ENCODE measurements at regions not wholly inside any gene's neighbourhood (a gene's known extent, or its start where the extent isn't known, plus 50 kb on each side); places are given as distances from the start of the nearest gene placed in this dataset.

DNA sequence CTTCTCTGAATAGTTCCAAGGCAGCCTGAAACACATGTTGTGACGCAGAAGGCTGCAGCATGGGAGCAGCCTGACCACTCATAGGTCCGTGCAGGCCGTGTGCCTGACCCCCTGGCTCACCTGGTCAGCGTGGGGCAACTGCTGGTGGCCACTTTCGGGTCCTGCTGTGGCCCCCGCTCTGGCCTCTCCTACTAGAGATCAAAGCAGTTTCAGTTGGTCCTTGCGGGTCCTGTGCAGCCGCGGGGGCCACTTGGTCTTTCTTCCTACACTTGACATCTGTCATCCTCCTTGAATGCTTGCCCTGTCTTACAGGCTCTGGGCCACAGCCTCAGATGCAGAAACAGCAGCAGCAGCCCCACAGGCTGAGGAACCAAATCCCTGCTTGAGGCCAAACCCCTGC is 320.8 kb upstream of the ZNF32 start:
- TF ChIP-seq SP1 (IDR thresholded peaks at IDR 0.05; ENCODE audit: low read depth) (no peak), EZH2phosphoT487 (IDR thresholded peaks at IDR 0.05; ENCODE audit: borderline replicate concordance) (no peak), SIN3A (IDR thresholded peaks at IDR 0.05; ENCODE audit: low read depth) (no peak), POLR2AphosphoS5 (IDR thresholded peaks at IDR 0.05; ENCODE audit: low read depth, low read length) (no peak), ZNF274 (IDR thresholded peaks at IDR 0.05; ENCODE audit: low read depth, low read length) (no peak), POLR2A (IDR thresholded peaks at IDR 0.05; ENCODE audit: borderline replicate concordance, extremely low read depth, insufficient read depth, insufficient read length) (no peak), CEBPB (IDR thresholded peaks at IDR 0.05; ENCODE audit: low read depth) (no peak)
- TF ChIP-seq, protein P1, sequence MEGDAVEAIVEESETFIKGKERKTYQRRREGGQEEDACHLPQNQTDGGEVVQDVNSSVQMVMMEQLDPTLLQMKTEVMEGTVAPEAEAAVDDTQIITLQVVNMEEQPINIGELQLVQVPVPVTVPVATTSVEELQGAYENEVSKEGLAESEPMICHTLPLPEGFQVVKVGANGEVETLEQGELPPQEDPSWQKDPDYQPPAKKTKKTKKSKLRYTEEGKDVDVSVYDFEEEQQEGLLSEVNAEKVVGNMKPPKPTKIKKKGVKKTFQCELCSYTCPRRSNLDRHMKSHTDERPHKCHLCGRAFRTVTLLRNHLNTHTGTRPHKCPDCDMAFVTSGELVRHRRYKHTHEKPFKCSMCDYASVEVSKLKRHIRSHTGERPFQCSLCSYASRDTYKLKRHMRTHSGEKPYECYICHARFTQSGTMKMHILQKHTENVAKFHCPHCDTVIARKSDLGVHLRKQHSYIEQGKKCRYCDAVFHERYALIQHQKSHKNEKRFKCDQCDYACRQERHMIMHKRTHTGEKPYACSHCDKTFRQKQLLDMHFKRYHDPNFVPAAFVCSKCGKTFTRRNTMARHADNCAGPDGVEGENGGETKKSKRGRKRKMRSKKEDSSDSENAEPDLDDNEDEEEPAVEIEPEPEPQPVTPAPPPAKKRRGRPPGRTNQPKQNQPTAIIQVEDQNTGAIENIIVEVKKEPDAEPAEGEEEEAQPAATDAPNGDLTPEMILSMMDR (IDR thresholded peaks at IDR 0.05 in 2 of 3, conservative IDR thresholded peaks at IDR 0.05 in 1 of 3; ENCODE audit: borderline replicate concordance in 1 of 3, insufficient read depth in 1 of 3, low read depth in 2 of 3, low read length in 2 of 3), result no peak

All from HCT116 (cell line).